Caco-2 (cell line): ENCODE measurements at regions not wholly inside any gene's neighbourhood (a gene's known extent, or its start where the extent isn't known, plus 50 kb on each side); places are given as distances from the start of the nearest gene placed in this dataset.

ENCODE experiments used
- BruUV-seq: library from RNA; stranded (reverse); fragments of 400-500 nt; replicated peaks from 2 replicates; lab custom pipeline; 2021; lab: Mats Ljungman, UMichigan
- CTCF ChIA-PET: fragments of 300-600 bp; sonication (Branson Sonifier 250); formaldehyde crosslinking; loops from one replicate; lab custom pipeline; 2022; ENCODE audit warnings: antibody characterized with exemption; lab: Charles Lee
- POLR2A ChIA-PET: fragments of 300-600 bp; sonication (Branson Sonifier 250); formaldehyde crosslinking; loops from one replicate; lab custom pipeline; 2022; ENCODE audit warnings: antibody characterized with exemption; lab: Charles Lee
- DNase-seq, 2 experiments: peaks; one replicate each; pipeline versions ENCODE4 v3.0.0 to v3.0.0-alpha.2; 2020 to 2022
- H3K27me3 ChIP-seq: replicated peaks from 2 replicates; pipeline ENCODE4 v1.6.0; 2011; ENCODE audit warnings: low read length; ENCODE audit not compliant: control insufficient read depth, insufficient read depth
- H3K36me3 ChIP-seq: 2 replicates; pipeline ENCODE4 v1.5.1; 2011; ENCODE audit warnings: low read length; ENCODE audit not compliant: control insufficient read depth, insufficient read depth
- H3K4me1 ChIP-seq: fragments of 250-450 bp; sonication (Bioruptor Pico); 2 replicates; pipeline ENCODE4 v1.5.1; 2020; ENCODE audit warnings: mild to moderate bottlenecking
- H3K4me3 ChIP-seq: 2 replicates; pipeline ENCODE4 v1.5.1; 2011; ENCODE audit warnings: low read depth, mild to moderate bottlenecking, control low read depth, low read length
- H3K9me3 ChIP-seq: fragments of 250-450 bp; sonication (Bioruptor Pico); 2 replicates; pipeline ENCODE4 v1.5.1; 2020; ENCODE audit warnings: mild to moderate bottlenecking, moderate library complexity
- H3K27ac Mint-ChIP-seq: one replicate; pipeline ENCODE4 v1.8.0; 2022; ENCODE audit warnings: mixed read lengths; ENCODE audit not compliant: unreplicated experiment
- H3K27me3 Mint-ChIP-seq: one replicate; pipeline ENCODE4 v1.8.0; 2022; ENCODE audit warnings: mixed read lengths; ENCODE audit not compliant: insufficient read depth, unreplicated experiment
- H3K36me3 Mint-ChIP-seq: one replicate; pipeline ENCODE4 v1.8.0; 2022; ENCODE audit warnings: mild to moderate bottlenecking, mixed read lengths; ENCODE audit not compliant: insufficient read depth, unreplicated experiment
- H3K4me1 Mint-ChIP-seq: one replicate; pipeline ENCODE4 v1.8.0; 2022; ENCODE audit warnings: low read depth, mixed read lengths; ENCODE audit not compliant: unreplicated experiment
- H3K4me3 Mint-ChIP-seq: one replicate; pipeline ENCODE4 v1.8.0; 2022; ENCODE audit warnings: mild to moderate bottlenecking, moderate library complexity, mixed read lengths; ENCODE audit not compliant: unreplicated experiment
- H3K9me3 Mint-ChIP-seq: one replicate; pipeline ENCODE4 v1.8.0; 2022; ENCODE audit warnings: mixed read lengths; ENCODE audit not compliant: unreplicated experiment
- intact Hi-C: fragments of 100-400 bp; cut with micrococcal nuclease; formaldehyde crosslinking; loops from one replicate; pipeline ENCODE4 v1.10.0; 2022; ENCODE audit not compliant: unreplicated experiment
- TF ChIP-seq, protein P1 (sequence below), 2 experiments: fragments of 200-600 bp in 1 of 2; IDR thresholded peaks; 1 replicate in 1 of 2; 2 replicates in 1 of 2; pipeline versions ENCODE4 v1.5.1 to v1.8.0; 2011 to 2022; ENCODE audit warnings: antibody characterized with exemption in 1 of 2, control low read depth in 1 of 2, inconsistent platforms in 1 of 2, low read depth in 1 of 2, low read length in 1 of 2, mild to moderate bottlenecking in 1 of 2, moderate library complexity in 1 of 2; ENCODE audit not compliant: insufficient read depth in 1 of 2, severe bottlenecking in 1 of 2, unreplicated experiment in 1 of 2

DNA sequence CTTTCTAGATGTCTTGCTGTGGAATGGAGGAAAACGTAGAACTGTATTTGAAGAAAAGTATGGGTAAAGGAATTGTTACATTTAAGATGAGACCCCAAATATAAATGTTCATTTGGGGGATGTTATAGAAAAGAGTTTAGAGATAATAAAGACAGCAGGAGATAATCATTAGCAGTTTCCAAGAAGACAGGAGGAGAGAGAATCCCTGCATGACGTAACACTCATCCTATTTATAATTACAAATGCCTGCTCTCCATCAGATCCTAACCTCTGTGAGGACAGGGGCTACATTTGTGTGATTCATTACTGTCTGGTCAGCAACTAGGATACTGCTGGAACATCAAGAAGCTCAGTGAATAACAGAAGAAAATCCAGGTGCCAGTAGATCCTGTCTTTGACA lies 133.0 kb upstream of the HDDC2 start:
- no peaks in the 10 kb centered on the region for H3K9me3 Mint-ChIP-seq
- Histone ChIP-seq H3K36me3 (no peaks in the 10 kb centered on the region), H3K4me3 (no peak overlapping the region), H3K4me1 (no peaks in the 10 kb centered on the region), H3K27me3 (no peaks in the 10 kb centered on the region), H3K9me3 (no peaks in the 10 kb centered on the region)
- peaks cover 6% of the 10 kb centered on the region for H3K27me3 Mint-ChIP-seq
- H3K4me3 Mint-ChIP-seq, result no peak overlapping the region
- no peaks in the 10 kb centered on the region for H3K4me1 Mint-ChIP-seq
- no TSS peak for BruUV-seq
- ChIA-PET CTCF (no interaction called here), POLR2A (no interaction called here)
- H3K27ac Mint-ChIP-seq, result no peak overlapping the region
- intact Hi-C loops, result no loop called here
- TF ChIP-seq, protein P1, sequence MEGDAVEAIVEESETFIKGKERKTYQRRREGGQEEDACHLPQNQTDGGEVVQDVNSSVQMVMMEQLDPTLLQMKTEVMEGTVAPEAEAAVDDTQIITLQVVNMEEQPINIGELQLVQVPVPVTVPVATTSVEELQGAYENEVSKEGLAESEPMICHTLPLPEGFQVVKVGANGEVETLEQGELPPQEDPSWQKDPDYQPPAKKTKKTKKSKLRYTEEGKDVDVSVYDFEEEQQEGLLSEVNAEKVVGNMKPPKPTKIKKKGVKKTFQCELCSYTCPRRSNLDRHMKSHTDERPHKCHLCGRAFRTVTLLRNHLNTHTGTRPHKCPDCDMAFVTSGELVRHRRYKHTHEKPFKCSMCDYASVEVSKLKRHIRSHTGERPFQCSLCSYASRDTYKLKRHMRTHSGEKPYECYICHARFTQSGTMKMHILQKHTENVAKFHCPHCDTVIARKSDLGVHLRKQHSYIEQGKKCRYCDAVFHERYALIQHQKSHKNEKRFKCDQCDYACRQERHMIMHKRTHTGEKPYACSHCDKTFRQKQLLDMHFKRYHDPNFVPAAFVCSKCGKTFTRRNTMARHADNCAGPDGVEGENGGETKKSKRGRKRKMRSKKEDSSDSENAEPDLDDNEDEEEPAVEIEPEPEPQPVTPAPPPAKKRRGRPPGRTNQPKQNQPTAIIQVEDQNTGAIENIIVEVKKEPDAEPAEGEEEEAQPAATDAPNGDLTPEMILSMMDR (IDR thresholded peaks at IDR 0.05; ENCODE audit: insufficient read depth in 1 of 2, low read depth in 1 of 2, low read length in 1 of 2, severe bottlenecking in 1 of 2, unreplicated experiment in 1 of 2), result no peak
- no peak for DNase-seq
- H3K36me3 Mint-ChIP-seq, result no peaks in the 10 kb centered on the region

DNA sequence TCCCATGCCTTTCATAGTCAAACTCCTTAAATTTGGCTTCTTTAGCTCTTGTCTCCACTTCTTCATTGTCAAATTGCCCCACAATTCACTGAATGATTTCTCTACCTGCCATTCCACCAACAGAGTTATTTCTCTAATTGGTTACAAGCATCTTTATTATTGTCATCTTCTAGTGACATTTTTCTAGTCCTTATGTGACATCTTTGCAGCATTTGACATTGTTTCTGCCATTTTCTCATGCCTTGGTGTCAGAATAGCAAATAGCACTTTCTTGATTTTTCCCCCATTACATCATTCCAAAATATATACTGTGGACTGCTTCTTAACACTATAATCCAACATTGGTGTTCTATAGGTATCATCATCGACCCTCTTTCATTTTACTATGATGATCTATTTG lies 137.7 kb upstream of the HDDC2 start:
- ChIA-PET CTCF (no interaction called here), POLR2A (no interaction called here)
- Mint-ChIP-seq H3K9me3 (no peaks in the 10 kb centered on the region), H3K27me3 (peaks cover 2% of the 10 kb centered on the region), H3K36me3 (no peaks in the 10 kb centered on the region), H3K27ac (no peak overlapping the region), H3K4me1 (no peaks in the 10 kb centered on the region), H3K4me3 (no peak overlapping the region)
- no TSS peak for BruUV-seq
- TF ChIP-seq, protein P1 (IDR thresholded peaks at IDR 0.05; ENCODE audit: insufficient read depth in 1 of 2, low read depth in 1 of 2, low read length in 1 of 2, severe bottlenecking in 1 of 2, unreplicated experiment in 1 of 2), result no peak
- H3K36me3 ChIP-seq, result no peaks in the 10 kb centered on the region
- no peak overlapping the region for H3K4me3 ChIP-seq
- no peak for DNase-seq
- no peaks in the 10 kb centered on the region for H3K27me3 ChIP-seq
- no peaks in the 10 kb centered on the region for H3K4me1 ChIP-seq
- H3K9me3 ChIP-seq, result no peaks in the 10 kb centered on the region
- intact Hi-C loops, result no loop called here

DNA sequence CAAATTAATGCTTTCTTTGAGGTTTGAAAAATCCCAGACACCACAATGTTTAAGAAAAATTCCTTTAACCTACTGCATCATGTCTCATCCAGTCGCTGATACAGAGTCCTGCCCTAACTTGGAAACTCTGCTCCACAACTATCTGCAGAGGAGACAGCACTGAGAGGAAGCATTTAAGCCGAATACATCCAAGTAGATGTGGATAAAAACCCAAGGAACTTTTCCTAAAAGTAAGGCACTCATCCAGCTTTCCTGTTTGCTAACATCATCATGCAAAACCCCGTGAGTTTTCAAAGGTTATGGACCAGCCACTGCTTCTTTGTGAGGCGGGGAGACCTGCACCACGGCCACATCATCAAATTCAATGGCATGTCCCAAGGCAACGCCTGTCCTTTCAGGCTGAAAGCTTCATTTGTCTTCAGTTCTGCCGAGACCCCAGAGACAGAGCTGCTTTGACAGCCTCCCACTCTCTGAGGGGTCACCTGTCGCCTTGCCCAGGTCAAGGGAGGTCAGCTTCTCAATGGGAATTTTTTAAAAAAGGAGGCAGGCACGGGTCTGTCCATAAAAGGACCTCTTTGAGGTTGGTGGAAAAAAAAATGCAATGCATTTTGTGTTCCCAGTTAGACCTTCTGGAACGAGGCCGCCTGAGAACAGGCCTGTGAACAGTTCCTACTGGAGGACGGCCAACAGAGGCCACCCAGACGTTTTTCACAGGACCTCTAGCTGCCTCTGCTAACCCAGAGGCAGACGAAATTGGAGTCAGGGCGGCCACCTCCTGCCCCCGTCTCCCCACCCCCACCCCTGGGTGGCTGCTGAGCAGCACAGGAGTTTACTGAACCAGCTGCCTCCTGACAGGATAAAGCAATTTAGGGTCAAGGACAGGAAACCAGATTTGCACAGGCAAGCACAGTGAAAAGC lies 142.5 kb upstream of the HDDC2 start:
- no peaks in the 10 kb centered on the region for H3K4me1 ChIP-seq
- no peak overlapping the region for H3K4me3 Mint-ChIP-seq
- H3K27me3 Mint-ChIP-seq, result peaks cover 18% of the 10 kb centered on the region
- H3K4me3 ChIP-seq, result no peak overlapping the region
- H3K9me3 Mint-ChIP-seq, result no peaks in the 10 kb centered on the region
- H3K27ac Mint-ChIP-seq, result no peak overlapping the region
- no peaks in the 10 kb centered on the region for H3K27me3 ChIP-seq
- H3K9me3 ChIP-seq, result no peaks in the 10 kb centered on the region
- ChIA-PET POLR2A (no interaction called here), CTCF (no interaction called here)
- H3K4me1 Mint-ChIP-seq, result no peaks in the 10 kb centered on the region
- no peaks in the 10 kb centered on the region for H3K36me3 Mint-ChIP-seq
- intact Hi-C loops, result no loop called here
- no peaks in the 10 kb centered on the region for H3K36me3 ChIP-seq
- DNase-seq, result no peak
- TF ChIP-seq, protein P1 (IDR thresholded peaks at IDR 0.05; ENCODE audit: insufficient read depth in 1 of 2, low read depth in 1 of 2, low read length in 1 of 2, severe bottlenecking in 1 of 2, unreplicated experiment in 1 of 2), result no peak
- no TSS peak for BruUV-seq
